ENCODE measurements at regions not wholly inside any gene's neighbourhood (a gene's known extent, or its start where the extent isn't known, plus 50 kb on each side); places are given as distances from the start of the nearest gene placed in this dataset.
"Not testable (repeated sequence)": the region's sequence is repeated elsewhere in the genome, so short reads cannot be mapped to it uniquely, and the experiment has no call there.

GRCh38 chr7:65633587-65634404 lies 239.1 kb upstream of the VKORC1L1 start:
- TF ChIP-seq, protein P1, sequence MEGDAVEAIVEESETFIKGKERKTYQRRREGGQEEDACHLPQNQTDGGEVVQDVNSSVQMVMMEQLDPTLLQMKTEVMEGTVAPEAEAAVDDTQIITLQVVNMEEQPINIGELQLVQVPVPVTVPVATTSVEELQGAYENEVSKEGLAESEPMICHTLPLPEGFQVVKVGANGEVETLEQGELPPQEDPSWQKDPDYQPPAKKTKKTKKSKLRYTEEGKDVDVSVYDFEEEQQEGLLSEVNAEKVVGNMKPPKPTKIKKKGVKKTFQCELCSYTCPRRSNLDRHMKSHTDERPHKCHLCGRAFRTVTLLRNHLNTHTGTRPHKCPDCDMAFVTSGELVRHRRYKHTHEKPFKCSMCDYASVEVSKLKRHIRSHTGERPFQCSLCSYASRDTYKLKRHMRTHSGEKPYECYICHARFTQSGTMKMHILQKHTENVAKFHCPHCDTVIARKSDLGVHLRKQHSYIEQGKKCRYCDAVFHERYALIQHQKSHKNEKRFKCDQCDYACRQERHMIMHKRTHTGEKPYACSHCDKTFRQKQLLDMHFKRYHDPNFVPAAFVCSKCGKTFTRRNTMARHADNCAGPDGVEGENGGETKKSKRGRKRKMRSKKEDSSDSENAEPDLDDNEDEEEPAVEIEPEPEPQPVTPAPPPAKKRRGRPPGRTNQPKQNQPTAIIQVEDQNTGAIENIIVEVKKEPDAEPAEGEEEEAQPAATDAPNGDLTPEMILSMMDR (IDR thresholded peaks at IDR 0.05) = not testable (repeated sequence)
- TF ChIP-seq POLR2A (IDR thresholded peaks at IDR 0.05) = not testable (repeated sequence)
